ENCODE measurements at regions not wholly inside any gene's neighbourhood (a gene's known extent, or its start where the extent isn't known, plus 50 kb on each side); places are given as distances from the start of the nearest gene placed in this dataset.

DNA sequence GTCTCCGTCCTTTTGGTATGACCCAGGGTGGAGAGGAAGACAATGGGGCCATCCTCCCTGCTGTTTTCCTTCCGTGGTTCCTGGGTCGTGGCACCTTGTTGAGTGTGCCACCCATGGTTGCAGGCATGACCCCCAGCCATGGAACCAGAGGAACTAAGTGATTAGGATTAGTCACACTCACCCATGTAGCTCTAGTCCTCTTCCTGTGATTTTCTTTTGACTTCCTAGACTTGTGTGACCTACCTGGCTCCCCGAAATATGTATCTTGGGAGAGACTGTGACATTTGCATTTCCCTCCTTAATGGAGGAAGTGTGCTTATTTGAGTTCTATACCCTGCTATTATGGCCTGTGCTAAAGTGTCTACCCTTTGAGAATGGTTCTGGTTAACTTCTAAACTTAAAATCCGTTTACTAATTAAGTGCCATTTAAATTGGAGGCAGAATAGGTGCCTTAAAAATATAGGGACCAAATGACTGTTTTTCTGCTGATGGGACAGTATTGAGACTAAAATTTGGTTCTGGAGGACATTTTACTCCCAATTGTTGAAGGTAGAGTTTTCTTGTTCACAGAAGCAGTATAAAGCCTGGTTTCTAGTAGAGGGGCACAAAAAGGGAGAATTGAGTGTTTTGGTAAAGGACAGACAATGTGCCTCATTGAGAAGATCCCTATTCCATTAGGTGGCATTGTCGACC lies 545.6 kb downstream of the HDGFL1 start:
- Histone ChIP-seq H3K4me1 (no peaks in the 10 kb centered on the region), H3K9me3 (peaks cover 6% of the 10 kb centered on the region), H3K27ac (no peak overlapping the region), H3K36me3 (no peaks in the 10 kb centered on the region), H3K4me3 (no peak overlapping the region), H3K27me3 (no peaks in the 10 kb centered on the region)
- no peak for TF ChIP-seq EP300 (IDR thresholded peaks at IDR 0.05)
- no peak for TF ChIP-seq POLR2AphosphoS5 (IDR thresholded peaks at IDR 0.05)
- TF ChIP-seq POLR2A (IDR thresholded peaks at IDR 0.05), result no peak
- TF ChIP-seq, protein P1, sequence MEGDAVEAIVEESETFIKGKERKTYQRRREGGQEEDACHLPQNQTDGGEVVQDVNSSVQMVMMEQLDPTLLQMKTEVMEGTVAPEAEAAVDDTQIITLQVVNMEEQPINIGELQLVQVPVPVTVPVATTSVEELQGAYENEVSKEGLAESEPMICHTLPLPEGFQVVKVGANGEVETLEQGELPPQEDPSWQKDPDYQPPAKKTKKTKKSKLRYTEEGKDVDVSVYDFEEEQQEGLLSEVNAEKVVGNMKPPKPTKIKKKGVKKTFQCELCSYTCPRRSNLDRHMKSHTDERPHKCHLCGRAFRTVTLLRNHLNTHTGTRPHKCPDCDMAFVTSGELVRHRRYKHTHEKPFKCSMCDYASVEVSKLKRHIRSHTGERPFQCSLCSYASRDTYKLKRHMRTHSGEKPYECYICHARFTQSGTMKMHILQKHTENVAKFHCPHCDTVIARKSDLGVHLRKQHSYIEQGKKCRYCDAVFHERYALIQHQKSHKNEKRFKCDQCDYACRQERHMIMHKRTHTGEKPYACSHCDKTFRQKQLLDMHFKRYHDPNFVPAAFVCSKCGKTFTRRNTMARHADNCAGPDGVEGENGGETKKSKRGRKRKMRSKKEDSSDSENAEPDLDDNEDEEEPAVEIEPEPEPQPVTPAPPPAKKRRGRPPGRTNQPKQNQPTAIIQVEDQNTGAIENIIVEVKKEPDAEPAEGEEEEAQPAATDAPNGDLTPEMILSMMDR (IDR thresholded peaks at IDR 0.05), result no peak
- WGBS, result 73% methylated on average over 6 of the region's 6 CpGs
- no peak for DNase-seq (ENCODE audit: low spot score in 2 of 2)

- 68% methylated on average over 1 of the region's 1 CpG for WGBS
- no peaks in the 10 kb centered on the region for H3K4me1 ChIP-seq
- no peak for TF ChIP-seq POLR2A (IDR thresholded peaks at IDR 0.05)
- TF ChIP-seq, protein P1 (IDR thresholded peaks at IDR 0.05), result no peak
- TF ChIP-seq POLR2AphosphoS5 (IDR thresholded peaks at IDR 0.05), result no peak
- no peak for TF ChIP-seq EP300 (IDR thresholded peaks at IDR 0.05)
- H3K27ac ChIP-seq, result no peak overlapping the region
- H3K27me3 ChIP-seq, result no peaks in the 10 kb centered on the region
- H3K9me3 ChIP-seq, result no peaks in the 10 kb centered on the region
- H3K36me3 ChIP-seq, result no peaks in the 10 kb centered on the region
- H3K4me3 ChIP-seq, result no peak overlapping the region
- DNase-seq (ENCODE audit: low spot score in 2 of 2), result no peak
Observed at GRCh38 chr6:23137611-23138010, 568.2 kb downstream of the HDGFL1 start.

DNA sequence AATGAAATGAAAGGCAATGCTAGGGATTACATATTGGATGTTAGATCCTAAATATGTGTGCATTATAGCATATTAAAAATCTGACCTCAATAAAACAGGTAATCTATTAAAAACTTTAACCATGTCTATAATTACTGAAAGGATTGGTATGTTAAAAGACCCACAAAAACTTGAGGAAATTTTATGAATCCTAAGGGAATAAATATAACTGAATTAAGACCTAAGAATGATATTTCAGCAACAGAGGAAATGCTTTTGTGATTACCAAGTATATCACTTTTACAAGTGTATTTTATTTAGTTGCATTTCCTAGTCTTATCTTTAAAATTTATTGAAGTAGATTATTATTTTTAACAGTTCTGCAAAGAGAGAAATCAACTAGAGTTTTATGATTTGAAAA lies 571.5 kb downstream of the HDGFL1 start:
- no peak for DNase-seq (ENCODE audit: low spot score in 2 of 2)
- TF ChIP-seq, protein P1 (IDR thresholded peaks at IDR 0.05), result no peak

DNA sequence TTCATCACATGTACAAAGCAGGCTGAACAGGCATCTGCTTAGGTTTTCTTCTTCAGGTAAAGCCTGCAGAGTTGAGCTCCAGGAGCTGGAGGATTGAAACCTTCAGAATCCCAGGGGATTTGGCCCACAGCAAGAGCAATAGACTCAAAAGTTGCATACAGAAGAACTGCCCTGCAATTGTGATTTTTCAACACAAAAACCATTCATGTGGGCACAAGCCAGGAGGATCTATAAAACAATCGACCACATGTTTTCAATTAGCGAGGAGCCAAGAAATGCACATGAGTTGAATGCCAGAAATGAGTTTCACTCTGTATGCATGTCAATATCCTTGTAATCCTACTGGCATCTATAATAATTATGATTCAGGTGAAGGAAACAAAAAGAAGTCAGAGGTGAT lies 576.4 kb downstream of the HDGFL1 start:
- H3K4me3 ChIP-seq, result no peak overlapping the region
- H3K4me1 ChIP-seq, result no peaks in the 10 kb centered on the region
- no peak for DNase-seq (ENCODE audit: low spot score in 2 of 2)
- 37% methylated on average over 2 of the region's 2 CpGs for WGBS
- no peaks in the 10 kb centered on the region for H3K27me3 ChIP-seq
- no peaks in the 10 kb centered on the region for H3K36me3 ChIP-seq
- no peaks in the 10 kb centered on the region for H3K9me3 ChIP-seq
- H3K27ac ChIP-seq, result no peak overlapping the region
- TF ChIP-seq, protein P1 (IDR thresholded peaks at IDR 0.05), result no peak
- TF ChIP-seq EP300 (IDR thresholded peaks at IDR 0.05) (no peak), POLR2A (IDR thresholded peaks at IDR 0.05) (no peak), POLR2AphosphoS5 (IDR thresholded peaks at IDR 0.05) (no peak)

More for the DNA sequence above, 571.5 kb downstream of the HDGFL1 start:
- H3K9me3 ChIP-seq, result no peaks in the 10 kb centered on the region
- no peak overlapping the region for H3K4me3 ChIP-seq
- no peak overlapping the region for H3K27ac ChIP-seq
- no peaks in the 10 kb centered on the region for H3K27me3 ChIP-seq
- H3K4me1 ChIP-seq, result no peaks in the 10 kb centered on the region
- no peaks in the 10 kb centered on the region for H3K36me3 ChIP-seq

DNA sequence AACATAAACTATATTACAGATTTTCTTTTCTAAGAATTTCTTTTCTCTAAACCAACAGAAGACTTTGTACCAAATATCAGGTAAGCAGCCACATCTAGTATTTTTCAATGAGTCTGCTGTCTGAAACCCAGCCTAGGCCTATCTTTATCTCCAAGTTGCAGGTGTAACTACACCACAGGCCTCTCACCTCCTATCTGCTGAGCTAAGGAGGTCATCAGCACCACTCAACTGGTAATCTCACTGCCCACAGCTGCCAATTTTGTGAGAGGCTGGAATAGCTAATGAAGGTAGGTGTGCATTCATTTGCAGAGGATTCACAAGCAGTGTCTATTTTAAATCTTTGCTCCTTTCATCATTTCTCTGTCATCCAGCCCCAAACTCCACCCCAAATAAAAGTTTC lies 584.8 kb downstream of the HDGFL1 start:
- no peaks in the 10 kb centered on the region for H3K9me3 ChIP-seq
- no peaks in the 10 kb centered on the region for H3K4me1 ChIP-seq
- no peak overlapping the region for H3K4me3 ChIP-seq
- no peaks in the 10 kb centered on the region for H3K36me3 ChIP-seq
- H3K27me3 ChIP-seq, result no peaks in the 10 kb centered on the region
- H3K27ac ChIP-seq, result no peak overlapping the region
- TF ChIP-seq POLR2A (IDR thresholded peaks at IDR 0.05) (no peak), EP300 (IDR thresholded peaks at IDR 0.05) (no peak), POLR2AphosphoS5 (IDR thresholded peaks at IDR 0.05) (no peak)
- no peak for DNase-seq (ENCODE audit: low spot score in 2 of 2)

GRCh38 chr6:23170049-23170448 lies 600.7 kb downstream of the HDGFL1 start:
- 39% methylated on average over 1 of the region's 1 CpG for WGBS
- Histone ChIP-seq H3K27ac (no peak overlapping the region), H3K9me3 (peaks cover 2% of the 10 kb centered on the region), H3K36me3 (no peaks in the 10 kb centered on the region), H3K4me1 (no peaks in the 10 kb centered on the region), H3K27me3 (no peaks in the 10 kb centered on the region), H3K4me3 (no peak overlapping the region)
- TF ChIP-seq, protein P1 (IDR thresholded peaks at IDR 0.05), result no peak
- TF ChIP-seq EP300 (IDR thresholded peaks at IDR 0.05), result no peak
- no peak for TF ChIP-seq POLR2AphosphoS5 (IDR thresholded peaks at IDR 0.05)
- TF ChIP-seq POLR2A (IDR thresholded peaks at IDR 0.05), result no peak
- DNase-seq (ENCODE audit: low spot score in 2 of 2), result no peak
